ENCODE measurements at regions not wholly inside any gene's neighbourhood (a gene's known extent, or its start where the extent isn't known, plus 50 kb on each side); places are given as distances from the start of the nearest gene placed in this dataset.

DNA sequence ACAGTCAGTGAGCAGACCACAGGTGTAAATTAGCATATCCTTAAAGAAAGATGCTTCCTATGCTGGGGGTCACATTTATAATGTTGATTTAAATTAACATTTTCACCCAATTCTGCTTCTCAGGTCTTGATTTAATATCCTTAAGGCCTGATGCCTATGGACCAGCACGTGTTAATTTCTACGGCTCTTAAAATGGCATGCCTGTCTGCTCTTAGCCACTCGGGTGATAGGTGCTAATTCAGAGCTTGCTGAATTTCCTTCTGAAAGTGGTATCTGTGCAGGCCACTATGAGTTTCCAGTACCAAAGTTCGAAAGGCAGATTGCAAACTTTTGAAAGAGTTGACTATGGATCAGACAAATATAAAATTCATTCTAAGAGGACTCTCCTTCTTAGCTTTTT lies 487.4 kb upstream of the ADGRL2 start:
- DNase-seq = no peak
- Histone ChIP-seq H3K9me3 (replicated peaks in 1 of 3) (no peaks in the 10 kb centered on the region), H3K4me3 (no peak overlapping the region), H3K27me3 (no peaks in the 10 kb centered on the region), H3K36me3 (replicated peaks in 1 of 2) (no peaks in the 10 kb centered on the region), H3K27ac (no peak overlapping the region), H3K4me1 (replicated peaks in 1 of 2) (peaks cover 15 to 27% of the 10 kb centered on the region in 2 donors)
- 87 to 95% (median 92%) methylated on average over 4 of the region's 4 CpGs for WGBS, 4 donors
- TF ChIP-seq, protein P1, sequence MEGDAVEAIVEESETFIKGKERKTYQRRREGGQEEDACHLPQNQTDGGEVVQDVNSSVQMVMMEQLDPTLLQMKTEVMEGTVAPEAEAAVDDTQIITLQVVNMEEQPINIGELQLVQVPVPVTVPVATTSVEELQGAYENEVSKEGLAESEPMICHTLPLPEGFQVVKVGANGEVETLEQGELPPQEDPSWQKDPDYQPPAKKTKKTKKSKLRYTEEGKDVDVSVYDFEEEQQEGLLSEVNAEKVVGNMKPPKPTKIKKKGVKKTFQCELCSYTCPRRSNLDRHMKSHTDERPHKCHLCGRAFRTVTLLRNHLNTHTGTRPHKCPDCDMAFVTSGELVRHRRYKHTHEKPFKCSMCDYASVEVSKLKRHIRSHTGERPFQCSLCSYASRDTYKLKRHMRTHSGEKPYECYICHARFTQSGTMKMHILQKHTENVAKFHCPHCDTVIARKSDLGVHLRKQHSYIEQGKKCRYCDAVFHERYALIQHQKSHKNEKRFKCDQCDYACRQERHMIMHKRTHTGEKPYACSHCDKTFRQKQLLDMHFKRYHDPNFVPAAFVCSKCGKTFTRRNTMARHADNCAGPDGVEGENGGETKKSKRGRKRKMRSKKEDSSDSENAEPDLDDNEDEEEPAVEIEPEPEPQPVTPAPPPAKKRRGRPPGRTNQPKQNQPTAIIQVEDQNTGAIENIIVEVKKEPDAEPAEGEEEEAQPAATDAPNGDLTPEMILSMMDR (IDR thresholded peaks at IDR 0.05) = no peak
- no peak for TF ChIP-seq POLR2A (IDR thresholded peaks at IDR 0.05)
- intact Hi-C loops (cut with DNase I) = no loop called here

DNA sequence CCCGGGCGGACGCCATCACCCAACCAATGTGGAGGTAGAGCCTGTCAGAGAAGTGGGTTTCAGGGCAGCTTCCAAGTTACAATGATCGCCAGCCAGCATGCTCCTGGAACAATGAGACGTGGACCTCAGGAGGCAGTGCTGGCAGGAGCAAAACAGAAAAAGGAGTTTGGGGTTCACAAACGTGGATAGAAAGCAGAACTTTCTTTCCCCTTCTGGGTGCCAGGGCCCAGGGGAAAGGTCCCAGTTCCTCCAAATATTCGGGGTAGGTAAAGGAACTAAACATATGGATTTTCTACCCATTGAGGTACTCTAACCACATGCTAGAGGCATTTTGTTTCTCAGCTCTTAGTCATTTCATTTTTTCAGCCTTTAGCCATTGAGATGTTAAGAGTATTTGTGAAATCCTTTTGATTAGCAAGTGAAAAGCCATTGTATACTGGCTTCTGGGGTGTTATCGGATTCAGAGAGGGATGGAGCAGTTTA lies 488.4 kb upstream of the ADGRL2 start:
- no peak for DNase-seq
- TF ChIP-seq, protein P1 (IDR thresholded peaks at IDR 0.05) = no peak
- TF ChIP-seq POLR2A (IDR thresholded peaks at IDR 0.05) = no peak
- Histone ChIP-seq H3K27me3 (no peaks in the 10 kb centered on the region), H3K4me3 (no peak overlapping the region), H3K4me1 (replicated peaks in 1 of 2) (peaks cover 15 to 27% of the 10 kb centered on the region in 2 donors), H3K9me3 (replicated peaks in 1 of 3) (no peaks in the 10 kb centered on the region), H3K27ac (no peak overlapping the region), H3K36me3 (replicated peaks in 1 of 2) (no peaks in the 10 kb centered on the region)
- WGBS, 4 donors = 88 to 93% (median 92%) methylated on average over 8 of the region's 8 CpGs
- intact Hi-C loops (cut with DNase I) = no loop called here

DNA sequence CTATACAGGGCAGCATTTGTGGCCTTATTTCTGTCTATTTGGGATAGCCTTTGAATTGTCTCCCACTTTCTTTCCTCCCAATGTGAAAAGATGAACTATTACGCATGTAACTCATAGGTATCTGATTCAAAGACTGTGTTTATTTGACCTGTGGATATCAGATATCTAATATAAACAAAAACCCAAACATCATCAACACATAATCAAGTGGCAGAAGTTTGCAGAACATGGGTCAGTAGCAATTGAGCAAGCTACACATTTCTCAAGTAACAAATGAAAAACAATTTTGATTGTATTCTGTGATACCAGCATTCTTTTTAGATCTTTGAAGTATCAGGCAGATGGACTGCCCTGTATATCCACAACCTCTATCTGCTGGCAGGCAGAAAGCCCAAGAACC lies 490.5 kb upstream of the ADGRL2 start:
- Histone ChIP-seq H3K36me3 (replicated peaks in 1 of 2) (no peaks in the 10 kb centered on the region), H3K4me3 (no peak overlapping the region), H3K27me3 (no peaks in the 10 kb centered on the region), H3K4me1 (replicated peaks in 1 of 2) (peaks cover 7 to 25% of the 10 kb centered on the region in 2 donors), H3K9me3 (replicated peaks in 1 of 3) (no peaks in the 10 kb centered on the region), H3K27ac (no peak overlapping the region)
- no peak for TF ChIP-seq POLR2A (IDR thresholded peaks at IDR 0.05)
- TF ChIP-seq, protein P1 (IDR thresholded peaks at IDR 0.05) = no peak
- 90 to 97% (median 92%) methylated on average over 1 of the region's 1 CpG for WGBS, 4 donors
- no peak for DNase-seq
- intact Hi-C loops (cut with DNase I) = no loop called here

DNA sequence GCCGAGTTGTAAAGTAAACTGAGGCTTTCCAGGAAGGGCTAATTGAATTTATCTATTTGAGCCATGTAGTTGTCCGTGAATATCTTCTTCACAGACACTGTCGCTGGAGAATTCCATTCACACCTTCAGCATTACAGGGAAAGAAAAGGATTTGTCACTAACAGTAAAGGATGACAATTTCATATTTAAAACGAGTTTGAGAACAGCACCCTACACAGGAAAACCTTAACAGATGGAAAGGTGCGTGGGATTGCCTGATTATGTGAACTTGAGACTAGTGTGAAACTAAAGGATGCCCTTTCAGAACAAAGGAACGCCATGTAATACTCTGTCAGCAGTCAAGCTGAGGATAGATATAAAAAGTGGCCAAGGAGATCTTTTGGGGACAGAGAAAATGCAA lies 492.5 kb upstream of the ADGRL2 start:
- WGBS, 4 donors = 46 to 69% (median 57%) methylated on average over 6 of the region's 6 CpGs

More for the DNA sequence above, 492.5 kb upstream of the ADGRL2 start:
- Histone ChIP-seq H3K4me3 (peak overlapping the region in 1 of 4 donors; percentile 75), H3K9me3 (replicated peaks in 1 of 3) (no peaks in the 10 kb centered on the region), H3K27me3 (no peaks in the 10 kb centered on the region), H3K27ac (no peak overlapping the region), H3K36me3 (replicated peaks in 1 of 2) (no peaks in the 10 kb centered on the region), H3K4me1 (replicated peaks in 1 of 2) (peaks cover 0 to 13% of the 10 kb centered on the region in 2 donors)
- intact Hi-C loops (cut with DNase I) = no loop called here
- DNase-seq = no peak
- no peak for TF ChIP-seq POLR2A (IDR thresholded peaks at IDR 0.05)
- TF ChIP-seq, protein P1 (IDR thresholded peaks at IDR 0.05) = no peak

All from adrenal gland (tissue), 9 donors.